A204.1 (cell line): ENCODE measurements at regions not wholly inside any gene's neighbourhood (a gene's known extent, or its start where the extent isn't known, plus 50 kb on each side); places are given as distances from the start of the nearest gene placed in this dataset.

ENCODE experiments used
- FAIRE-seq: peaks from 2 replicates; lab custom pipeline; 2012; peaks lifted over from hg19 to GRCh38; lab: Jason Lieb, UNC

DNA sequence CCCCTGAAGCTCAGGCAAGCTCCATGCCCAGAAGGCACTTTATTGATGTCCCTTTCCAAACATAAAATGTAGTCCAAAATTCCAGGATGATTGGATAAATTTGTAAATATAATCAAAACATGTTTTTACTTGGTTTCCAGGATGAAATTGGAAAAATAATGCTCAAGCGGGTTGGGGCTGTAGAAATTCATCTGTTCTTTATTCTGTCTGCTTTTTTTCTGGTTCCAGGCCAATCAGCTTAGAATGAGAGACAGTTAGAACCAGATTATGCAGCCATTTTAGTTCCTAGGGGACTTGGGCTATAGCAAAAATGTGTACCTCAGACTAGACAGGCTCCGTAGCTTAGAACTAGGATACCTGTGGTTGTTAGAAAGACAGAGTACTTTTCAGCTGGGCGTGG, 450.8 kb downstream of the MCTP2 start:
- FAIRE-seq: no peak

DNA sequence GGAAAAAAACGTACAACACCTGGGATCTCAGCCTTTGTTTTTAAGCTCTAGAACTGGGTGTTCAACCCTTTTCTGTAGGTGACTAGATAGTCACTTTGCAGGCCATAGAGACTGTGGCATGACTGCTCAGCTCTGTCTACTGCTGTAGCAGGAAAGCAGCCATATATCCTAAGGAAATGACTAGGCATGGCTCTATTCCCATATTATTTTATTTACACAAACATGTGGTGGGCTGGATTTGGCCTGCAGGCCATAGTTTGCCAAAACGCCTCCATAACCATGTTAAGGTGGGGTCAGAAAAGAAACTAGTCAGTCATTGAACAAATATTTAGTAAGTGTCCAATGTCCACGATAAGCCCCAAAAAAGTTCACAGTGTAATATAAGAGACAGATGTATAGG, 452.5 kb downstream of the MCTP2 start:
- FAIRE-seq: no peak

DNA sequence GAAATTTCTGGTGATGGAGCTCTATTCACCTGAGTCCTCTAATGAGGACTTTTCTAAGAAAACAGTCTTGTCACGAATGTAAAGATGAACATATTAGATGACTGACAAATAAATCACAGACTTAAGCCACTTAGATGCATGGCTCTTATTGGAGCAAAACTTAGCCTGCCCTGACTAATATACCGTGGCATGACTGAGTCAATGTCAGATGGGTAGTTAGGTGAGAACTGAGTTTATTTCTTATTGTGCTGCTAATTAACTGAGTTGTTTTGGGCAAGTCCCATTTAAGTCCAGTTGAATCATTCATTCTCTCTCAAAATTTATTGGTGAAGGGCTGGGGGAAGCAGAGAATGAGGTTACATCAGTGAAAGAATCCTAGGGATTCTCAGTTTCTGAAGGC, 459.8 kb downstream of the MCTP2 start:
- FAIRE-seq: no peak

DNA sequence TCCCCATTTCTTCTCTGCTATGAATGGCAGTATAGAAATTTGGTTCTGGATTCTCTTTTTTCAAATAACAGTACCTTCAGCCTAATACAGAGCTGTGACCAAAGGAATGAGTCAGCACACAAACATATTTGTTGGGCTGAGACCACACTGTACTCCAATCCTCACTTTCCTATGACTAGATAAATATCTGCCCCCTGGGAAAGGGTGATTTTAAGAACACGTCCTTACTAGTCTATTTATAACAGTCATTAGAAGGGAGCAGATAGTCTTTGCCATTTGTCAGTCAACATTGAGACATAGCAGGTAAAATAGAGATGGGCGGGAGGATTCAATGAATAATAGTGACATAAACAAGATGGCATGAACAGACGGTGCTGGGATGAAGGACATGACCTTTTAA, 461.3 kb downstream of the MCTP2 start:
- no peak for FAIRE-seq

DNA sequence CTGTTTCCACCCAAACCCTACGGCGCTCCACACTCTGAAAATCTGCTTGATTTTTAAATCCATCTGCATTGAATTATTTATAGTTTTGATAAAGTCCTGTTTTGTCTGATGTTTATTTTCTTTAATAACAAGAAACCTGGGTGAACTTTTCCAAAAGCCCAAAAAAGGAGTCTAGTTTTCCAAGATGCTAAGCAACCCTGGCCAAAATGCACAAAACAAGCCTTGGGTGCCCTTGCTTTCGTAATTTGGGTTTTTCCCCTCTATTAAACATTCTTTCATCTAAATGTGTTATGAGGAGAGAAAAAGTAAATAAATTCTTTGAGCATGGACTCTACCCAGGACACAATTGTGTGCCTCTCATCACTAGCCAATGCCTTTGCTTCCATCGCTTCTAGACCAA, 468.9 kb downstream of the MCTP2 start:
- no peak for FAIRE-seq

DNA sequence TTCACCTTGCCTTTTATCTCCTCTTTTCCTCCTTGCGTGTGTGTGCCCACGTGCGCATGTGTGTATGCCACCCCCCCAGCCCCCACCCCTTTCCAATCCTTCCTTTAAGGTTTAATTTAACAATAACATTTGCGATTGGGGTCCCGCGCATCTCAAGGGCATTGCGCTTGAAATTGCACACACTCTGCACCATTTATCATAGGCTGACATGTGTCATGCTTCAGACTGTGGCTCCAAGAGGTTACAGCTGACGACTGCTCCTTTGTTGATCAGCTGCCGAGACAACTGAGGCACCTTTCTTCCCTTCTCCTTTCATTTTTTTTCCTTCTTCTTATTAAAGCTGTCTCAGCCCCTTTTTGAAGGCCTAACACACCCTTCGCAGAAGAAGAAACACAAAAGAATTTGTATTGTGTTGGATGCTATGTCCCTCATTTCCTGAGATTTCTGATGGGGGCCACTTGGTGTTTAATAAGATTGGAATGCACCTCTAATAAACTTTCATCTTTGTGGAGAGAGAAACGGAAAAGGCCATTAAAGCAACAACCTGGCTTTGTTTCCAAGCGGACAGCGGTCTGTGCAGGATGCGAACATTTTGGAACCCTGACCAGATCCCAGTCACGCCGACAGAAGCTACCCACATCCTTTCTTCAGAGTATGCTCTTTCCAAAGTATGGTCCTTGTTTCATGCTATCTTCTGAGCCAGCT, 470.1 kb downstream of the MCTP2 start:
- no peak for FAIRE-seq

DNA sequence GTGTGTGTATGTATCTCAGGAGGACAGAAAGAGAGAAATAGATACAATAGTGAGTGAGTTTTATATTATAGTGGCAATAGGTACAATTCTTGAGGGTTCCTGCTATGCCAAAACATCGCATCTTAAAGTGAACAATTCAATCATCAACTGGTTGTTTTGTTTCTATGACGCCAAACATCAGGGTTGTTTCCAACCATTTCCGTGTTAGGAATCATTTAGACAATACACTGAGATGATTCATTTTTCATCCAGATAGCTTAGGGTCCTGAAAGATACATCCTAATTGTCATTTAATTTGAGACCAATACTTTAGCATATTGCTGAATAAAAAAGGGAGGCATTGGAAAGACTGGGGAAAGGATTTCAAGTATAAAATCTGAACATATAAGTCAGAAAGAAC, 472.2 kb downstream of the MCTP2 start:
- FAIRE-seq: no peak

DNA sequence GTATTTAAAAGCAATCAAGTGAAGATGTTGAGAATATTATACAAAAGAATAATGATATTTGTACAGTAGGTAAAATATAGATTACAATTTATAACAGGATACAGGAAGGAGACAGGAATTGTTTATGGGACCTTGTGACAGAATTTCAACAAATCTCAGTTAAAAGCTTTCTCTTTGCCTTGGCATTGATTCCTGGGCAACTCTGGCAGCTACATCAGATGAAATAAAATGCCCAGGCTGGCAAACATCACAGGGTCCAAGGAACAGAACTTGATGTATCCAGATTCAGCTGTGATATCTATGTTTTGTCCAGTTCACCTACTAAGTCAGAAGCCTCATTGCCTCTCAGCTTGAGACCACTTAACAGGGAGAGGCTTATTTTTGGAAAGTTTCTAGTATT, 473.1 kb downstream of the MCTP2 start:
- no peak for FAIRE-seq

DNA sequence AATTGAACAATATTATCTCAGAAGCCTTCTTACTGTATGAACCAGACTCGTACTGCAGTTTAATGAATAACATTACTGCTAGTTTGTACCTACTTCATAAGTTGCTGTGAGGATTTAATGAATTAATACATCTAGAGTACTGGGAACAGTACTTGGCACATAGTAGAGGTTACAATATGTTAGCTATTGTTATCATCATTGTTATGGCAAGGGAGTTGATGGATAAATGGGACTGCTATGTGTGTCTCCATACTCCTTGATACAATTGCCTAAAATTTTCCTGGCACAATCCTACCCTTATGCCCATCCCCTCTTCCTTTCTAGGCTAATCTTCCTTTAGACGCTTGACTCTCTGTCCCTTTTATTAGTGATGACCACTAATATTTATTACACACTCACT, 473.6 kb downstream of the MCTP2 start:
- FAIRE-seq: no peak

DNA sequence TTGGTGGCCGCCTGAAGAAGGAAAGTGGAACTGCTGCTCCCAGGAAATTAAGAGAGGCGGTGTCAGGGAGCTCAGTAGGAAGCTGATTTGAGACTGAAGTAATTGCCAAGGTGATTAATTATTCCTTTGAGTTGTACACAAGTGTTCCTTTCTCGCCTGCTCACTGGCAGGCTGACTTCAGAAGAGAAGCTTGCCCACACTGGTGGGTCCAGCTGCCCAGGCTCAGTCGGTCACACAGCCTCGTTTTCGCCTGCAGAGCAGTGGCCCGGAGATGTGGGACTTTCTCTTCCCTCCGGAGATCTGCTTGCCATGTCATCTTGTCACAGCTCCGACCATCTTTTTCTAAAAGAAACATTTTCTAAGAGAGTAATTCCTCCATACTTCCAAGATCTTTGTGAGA, 478.0 kb downstream of the MCTP2 start:
- no peak for FAIRE-seq

DNA sequence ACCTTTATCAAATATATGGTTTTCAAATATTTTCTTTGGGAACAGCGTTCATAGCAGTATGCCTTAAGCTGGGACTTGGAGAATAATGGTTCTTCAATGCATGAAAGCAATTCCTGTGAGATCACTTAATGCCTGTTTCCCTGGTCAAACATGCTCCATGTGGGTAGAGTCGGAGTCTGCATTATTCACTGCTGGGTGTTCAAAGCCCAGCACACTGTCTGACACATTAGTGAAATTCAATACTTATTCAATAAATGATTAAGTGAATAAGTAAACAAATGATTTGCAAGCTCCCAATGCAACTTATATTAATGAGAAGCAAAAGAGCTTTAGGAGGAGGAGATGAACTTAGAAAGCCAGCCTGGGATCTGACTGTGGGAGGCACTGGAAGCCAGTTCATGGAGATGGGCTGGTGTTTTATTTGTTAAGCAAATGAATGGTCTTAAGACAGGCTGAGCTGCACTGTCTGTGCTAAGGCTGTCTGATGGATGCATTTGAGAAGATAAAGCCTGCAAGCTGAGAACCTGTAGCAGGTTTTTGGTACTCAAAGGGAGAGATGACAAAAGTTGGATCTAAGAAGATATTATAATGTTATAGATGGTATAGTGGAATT, 490.8 kb downstream of the MCTP2 start:
- FAIRE-seq: no peak

DNA sequence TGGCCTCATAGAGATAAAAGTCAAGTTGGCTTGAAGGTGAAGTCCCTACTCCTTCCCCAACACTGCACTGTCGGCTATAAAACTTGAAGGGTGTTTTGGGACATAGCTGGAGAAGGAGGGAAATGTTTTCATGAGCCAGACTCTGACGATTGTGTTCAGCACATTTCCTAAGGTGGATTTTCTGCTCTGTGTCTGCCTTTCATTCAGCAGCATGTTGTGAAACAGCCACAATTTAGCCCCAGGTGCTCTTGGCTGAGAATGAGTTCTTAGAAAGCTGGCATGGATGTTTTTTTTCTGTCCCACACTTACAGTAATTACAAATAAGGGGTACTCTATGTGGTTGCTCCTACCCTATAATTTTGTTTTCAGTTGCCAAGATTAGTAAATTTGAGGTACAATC, 492.4 kb downstream of the MCTP2 start:
- no peak for FAIRE-seq

DNA sequence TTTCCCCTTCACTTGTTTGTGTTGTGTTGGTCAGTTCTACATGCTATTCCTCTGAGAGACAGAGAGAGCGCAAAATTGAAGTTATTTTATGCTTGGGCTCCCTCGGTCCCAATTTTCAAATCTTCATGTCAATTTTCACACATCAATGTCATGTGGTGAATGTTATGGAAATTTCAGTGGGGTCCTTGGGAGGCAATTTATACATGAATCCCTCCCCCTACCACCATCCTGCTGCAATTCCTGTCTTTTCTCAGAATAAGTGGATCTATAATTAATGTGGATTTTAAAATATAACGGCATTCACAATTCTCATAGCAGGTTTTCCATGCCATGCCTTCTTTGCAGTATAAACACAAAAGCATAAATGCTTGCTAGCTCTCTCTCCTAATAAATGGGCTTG, 499.9 kb downstream of the MCTP2 start:
- FAIRE-seq: no peak

DNA sequence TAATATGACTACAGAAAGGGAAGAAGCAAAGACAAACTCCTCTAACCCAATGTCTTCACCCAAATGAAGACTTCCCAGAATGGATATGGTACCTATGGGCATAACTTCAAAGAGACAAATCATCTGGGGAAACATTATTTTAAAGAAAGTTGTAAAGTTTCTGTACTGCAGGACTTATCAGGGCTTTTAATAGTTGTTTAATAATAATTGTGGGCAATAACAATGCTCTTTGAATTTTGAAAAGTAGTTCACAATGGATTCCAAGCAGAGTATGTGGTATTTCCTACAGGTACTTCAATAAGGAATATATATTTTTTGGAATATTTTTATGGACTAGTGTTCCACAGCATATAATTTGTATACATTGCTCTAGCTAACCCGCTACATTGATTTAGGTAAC, 503.1 kb downstream of the MCTP2 start:
- no peak for FAIRE-seq

DNA sequence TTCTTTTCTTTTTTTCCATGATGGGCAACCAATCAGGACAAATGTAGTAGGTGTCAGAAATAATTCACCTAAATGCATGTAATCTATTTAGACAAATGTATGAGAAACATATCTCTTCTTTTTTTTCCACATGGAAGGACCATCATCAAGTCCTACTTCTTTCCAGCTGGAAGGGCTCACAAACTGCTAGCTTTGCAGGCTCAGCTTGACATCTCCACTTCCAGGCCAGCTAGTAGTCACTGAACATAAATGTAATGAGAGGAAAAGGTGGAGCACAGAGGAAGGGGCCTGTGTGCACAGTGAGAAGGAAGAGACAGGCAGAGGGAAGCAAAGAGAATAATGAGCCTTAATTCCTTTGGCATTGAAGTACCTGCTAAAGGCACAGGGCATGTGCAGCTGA, 504.9 kb downstream of the MCTP2 start:
- no peak for FAIRE-seq

DNA sequence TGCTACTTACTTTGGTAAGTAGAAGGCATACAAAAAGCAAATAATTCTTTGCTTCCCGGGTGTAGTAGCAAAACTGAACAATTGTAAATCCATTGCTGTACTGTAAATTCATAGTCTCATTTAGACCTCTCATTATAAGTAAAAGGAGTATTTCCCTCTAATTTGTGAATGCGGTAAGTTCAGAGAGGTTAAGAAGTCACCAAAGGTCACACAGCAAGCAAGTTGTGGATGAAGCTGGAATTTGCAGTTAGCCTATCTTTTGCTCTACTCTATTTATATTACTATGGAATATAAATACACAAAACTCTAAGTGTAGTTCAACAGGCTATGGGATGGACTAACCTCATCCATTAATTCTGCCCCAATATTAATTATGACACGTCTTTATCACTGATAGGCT, 508.3 kb downstream of the MCTP2 start:
- no peak for FAIRE-seq

DNA sequence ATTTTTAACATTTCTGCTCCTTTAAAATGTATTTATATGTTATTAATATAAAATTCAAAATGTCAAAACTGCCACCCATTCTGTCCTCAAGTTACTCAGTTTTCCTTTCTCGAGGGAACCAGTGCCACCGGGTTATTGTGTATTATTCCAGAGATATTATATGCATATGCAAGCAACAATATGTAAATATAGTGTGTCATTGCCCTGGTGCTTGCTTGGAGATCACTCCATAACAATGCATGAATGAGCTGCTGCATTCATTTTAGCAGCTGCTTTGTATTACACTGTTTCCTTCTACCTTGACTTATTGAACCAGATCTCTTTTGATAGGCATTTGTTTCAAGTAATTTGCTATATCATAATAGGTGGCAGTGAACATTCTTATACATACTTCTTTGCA, 509.1 kb downstream of the MCTP2 start:
- no peak for FAIRE-seq

DNA sequence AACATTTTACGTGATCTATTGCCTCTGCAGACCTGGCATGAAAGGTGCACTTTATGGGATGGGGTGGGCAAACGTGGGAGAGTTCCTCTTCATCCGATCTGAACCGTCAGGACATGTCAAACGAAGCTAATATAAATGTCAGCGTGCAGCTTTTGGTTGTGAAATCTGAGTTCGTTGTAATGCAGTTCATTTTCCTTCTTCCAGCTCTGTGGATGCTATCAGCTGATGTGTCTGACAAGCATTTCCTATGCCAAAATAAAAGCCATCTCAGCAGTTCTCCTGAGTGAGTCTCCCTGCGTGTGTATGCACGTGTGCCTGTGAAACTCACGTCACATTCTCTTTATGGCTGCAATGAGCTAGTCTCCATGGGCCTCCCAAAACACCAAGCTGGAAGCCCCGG, 512.3 kb downstream of the MCTP2 start:
- no peak for FAIRE-seq

DNA sequence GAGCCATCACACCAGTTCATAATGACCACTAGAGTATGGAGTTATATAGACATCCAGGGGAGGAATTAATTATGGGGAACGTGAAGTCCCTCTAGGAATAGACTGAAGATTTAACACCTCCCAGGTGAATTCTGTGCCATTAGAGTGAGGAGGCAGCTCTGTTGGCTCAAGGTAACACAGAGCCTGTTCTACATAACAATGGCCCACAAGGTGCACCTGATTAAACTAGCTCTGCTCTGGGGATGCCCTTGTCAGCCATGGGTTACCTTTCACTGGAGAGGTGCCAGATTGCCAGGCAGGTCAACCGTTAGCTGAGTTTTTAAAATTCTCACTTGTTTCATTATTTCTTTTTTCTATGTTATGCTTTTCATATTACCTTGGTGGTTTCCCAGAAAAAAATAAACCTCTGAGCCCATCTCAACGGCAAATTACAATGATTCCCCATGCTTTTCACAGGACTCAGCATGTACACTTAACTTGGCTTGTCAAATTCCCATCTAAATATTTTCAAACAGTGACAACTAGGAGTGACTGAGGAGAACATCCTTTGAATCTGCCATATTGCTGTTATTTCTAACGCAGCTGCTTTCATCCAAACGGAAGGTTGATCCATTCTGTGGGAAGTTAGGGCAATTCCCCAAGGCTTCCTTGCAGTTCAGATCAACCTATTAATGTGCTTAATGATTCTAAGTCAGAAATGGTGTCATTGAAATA, 512.9 kb downstream of the MCTP2 start:
- no peak for FAIRE-seq

DNA sequence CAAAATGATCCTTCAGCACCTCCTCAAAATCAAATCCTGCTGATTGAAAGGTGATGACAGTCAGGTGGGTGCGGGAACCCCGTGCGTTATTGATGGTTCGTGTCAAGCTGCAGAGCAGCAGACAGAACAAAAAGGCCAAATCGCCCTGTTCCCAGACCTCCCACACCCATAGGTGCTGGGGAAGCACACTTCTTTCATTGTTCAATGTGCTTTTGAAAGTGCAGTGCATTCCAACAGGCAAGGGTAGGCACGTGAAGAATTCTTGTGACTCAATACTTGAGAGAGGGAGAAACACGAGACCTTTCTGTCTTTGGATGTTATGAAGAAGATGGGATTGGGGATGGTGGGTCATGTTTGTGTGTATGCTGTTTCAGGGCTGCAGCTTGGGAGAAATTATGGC, 514.0 kb downstream of the MCTP2 start:
- FAIRE-seq: no peak

DNA sequence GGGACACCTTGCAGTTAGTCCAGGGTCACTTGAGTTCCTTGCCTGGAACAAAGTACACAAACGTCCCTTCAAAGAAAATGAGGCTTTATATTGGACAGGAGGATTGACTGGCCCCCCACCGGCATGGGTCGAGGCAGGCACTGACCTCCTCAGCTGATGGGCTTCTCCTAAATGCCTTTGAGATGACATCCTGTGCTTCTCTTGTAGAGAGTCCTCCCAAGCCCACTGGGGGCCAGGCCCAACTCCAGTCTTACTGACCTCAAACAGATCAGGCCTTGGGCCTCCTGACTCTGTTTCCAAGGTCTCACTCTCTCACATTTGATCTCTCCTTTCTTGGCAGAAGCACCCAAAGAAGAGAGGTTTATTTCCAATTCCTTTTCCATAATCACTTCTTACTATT, 516.1 kb downstream of the MCTP2 start:
- no peak for FAIRE-seq

DNA sequence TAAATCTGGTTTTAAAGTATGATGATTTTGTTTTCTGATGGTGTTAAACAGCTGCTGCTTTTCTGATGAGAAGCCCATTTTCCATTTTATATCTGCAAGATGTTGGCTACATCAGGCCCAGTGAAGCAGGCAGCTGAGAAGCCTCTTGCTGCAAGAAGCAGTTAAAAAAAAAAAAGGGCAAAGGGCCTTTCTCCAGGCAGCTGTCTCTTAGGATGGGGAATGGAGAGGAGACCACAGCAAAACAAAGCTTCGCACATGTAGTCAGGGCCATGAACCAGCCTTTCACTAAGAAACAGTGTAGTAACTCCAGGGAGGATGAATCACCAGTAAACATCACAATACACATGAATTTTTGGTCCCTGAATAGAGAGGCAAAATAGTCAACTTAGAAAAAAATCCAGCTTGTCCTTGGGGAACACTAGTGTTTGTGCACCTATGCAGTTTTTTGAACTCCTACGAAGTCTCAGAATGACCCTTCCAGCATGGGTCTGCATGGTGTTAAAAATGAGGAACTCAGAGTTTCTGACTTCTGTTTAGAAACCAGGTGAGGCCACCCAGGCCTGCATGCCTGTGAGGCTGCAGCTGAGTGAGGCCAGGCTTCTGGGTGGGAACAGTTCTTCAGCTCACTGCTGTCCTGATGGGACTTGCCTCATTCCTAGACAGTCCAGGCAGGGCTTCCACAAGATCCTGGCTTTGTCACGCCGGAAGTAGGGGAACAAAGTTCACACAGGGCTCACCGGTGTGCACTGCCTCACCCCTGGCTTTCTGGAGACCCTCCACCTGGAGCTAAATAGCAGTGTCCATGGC, 518.7 kb downstream of the MCTP2 start:
- FAIRE-seq: no peak

DNA sequence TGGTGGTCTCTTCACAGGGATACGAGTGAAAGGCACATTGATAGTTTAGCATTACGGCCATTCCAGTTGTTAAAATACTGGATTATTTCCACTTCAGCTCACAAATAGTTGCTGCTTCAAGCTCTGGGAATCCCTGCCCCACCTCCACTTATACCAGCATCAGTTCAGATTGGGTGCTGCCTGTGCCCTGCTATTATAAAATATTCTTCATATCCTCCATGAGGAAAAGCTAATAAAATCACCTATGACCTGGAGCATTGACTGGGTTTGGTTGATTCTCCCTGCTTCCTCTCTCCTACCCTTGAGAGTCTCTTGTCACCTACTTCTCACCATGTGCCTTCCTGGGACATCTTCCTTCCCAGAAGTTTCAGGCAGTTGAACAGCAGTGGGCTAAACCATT, 529.0 kb downstream of the MCTP2 start:
- FAIRE-seq: no peak
